Peyer's patch (tissue), 4 donors: ENCODE measurements at regions not wholly inside any gene's neighbourhood (a gene's known extent, or its start where the extent isn't known, plus 50 kb on each side); places are given as distances from the start of the nearest gene placed in this dataset.

Experiments used
- DNase-seq, 3 donors: peaks; one replicate each; pipeline ENCODE4 v3.0.0-alpha.2; 2017 to 2019
- H3K27ac ChIP-seq, 4 donors: fragments of 200-600 bp; sonication (generic); one replicate each; pipeline ENCODE4 v1.5.1; 2016 to 2019
- H3K27me3 ChIP-seq, 2 donors: fragments of 200-600 bp; sonication (generic); one replicate each; pipeline ENCODE4 v1.5.1; 2019
- H3K36me3 ChIP-seq, 3 donors: fragments of 200-600 bp; sonication (generic); one replicate each; pipeline ENCODE4 v1.5.1; 2016 to 2019
- H3K4me1 ChIP-seq, 4 donors: fragments of 200-600 bp; sonication (generic); one replicate each; pipeline ENCODE4 v1.5.1; 2016 to 2019
- H3K4me3 ChIP-seq, 4 donors: fragments of 200-600 bp; sonication (generic); 1 replicate in 3 of 4; 2 replicates in 1 of 4; pipeline ENCODE4 v1.5.1; 2016 to 2019; ENCODE audit warnings: mild to moderate bottlenecking in 1 of 4
- H3K9me3 ChIP-seq, 4 donors: fragments of 200-600 bp; sonication (generic); one replicate each; pipeline ENCODE4 v1.5.1; 2016 to 2019; ENCODE audit warnings: mild to moderate bottlenecking in 1 of 4
- POLR2A ChIP-seq, 2 donors: fragments of 450-650 bp; IDR thresholded peaks; one replicate each; pipeline ENCODE4 v1.5.1; 2017; ENCODE audit warnings: antibody characterized with exemption in 2 of 2, mild to moderate bottlenecking in 2 of 2, moderate library complexity in 2 of 2
- TF ChIP-seq, protein P1 (sequence below), 6 experiments: fragments of 450-650 bp in 4 of 6; fragments of 200-600 bp in 2 of 6; sonication (generic) in 1 of 6; IDR thresholded peaks; one replicate each; pipeline ENCODE4 v1.5.1; 2017 to 2019; ENCODE audit warnings: antibody characterized with exemption in 6 of 6, mild to moderate bottlenecking in 3 of 6, moderate library complexity in 1 of 6

DNA sequence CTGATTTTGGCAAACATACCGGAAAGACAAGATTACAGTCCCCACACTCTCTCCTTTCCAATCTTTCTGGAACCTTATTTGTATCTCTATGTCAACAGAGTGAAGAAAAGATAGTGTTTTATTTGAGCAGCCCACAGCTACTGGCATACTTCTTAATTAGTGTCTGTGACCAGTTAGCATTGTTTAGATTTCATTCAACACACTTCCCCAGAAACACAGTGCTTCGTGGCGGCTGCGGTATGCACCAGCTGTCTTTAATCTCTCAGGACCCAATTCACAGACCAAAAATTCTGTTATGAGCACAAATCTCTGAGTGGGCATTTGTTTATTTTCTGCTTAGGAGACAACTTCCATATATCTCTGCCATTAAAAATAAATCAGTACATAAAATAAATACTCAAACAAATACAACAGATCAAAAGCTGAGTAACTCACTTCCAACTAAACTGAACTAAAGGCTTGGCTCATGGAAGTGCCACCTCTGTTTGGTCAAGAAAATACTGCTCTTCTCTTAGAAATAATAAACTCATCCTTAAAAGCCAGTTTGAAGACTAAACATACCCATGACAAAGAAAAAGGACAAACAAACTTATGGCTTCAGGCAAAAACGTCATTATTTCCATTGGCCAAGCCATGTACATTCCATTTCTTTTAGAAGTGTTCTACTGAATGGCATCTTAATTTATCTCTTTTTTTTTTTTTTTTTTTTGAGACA lies 392.4 kb downstream of the TXNL1 start:
- no peak for TF ChIP-seq POLR2A (IDR thresholded peaks at IDR 0.05)
- TF ChIP-seq, protein P1, sequence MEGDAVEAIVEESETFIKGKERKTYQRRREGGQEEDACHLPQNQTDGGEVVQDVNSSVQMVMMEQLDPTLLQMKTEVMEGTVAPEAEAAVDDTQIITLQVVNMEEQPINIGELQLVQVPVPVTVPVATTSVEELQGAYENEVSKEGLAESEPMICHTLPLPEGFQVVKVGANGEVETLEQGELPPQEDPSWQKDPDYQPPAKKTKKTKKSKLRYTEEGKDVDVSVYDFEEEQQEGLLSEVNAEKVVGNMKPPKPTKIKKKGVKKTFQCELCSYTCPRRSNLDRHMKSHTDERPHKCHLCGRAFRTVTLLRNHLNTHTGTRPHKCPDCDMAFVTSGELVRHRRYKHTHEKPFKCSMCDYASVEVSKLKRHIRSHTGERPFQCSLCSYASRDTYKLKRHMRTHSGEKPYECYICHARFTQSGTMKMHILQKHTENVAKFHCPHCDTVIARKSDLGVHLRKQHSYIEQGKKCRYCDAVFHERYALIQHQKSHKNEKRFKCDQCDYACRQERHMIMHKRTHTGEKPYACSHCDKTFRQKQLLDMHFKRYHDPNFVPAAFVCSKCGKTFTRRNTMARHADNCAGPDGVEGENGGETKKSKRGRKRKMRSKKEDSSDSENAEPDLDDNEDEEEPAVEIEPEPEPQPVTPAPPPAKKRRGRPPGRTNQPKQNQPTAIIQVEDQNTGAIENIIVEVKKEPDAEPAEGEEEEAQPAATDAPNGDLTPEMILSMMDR (IDR thresholded peaks at IDR 0.05) = no peak
- no peaks in the 10 kb centered on the region for H3K9me3 ChIP-seq

GRCh38 chr18:56240405-56240804 lies 398.0 kb downstream of the TXNL1 start:
- peaks cover 0 to 3% (median 0%) of the 10 kb centered on the region in 4 donors for H3K4me1 ChIP-seq
- H3K9me3 ChIP-seq = no peaks in the 10 kb centered on the region
- H3K36me3 ChIP-seq = no peaks in the 10 kb centered on the region
- no peak for DNase-seq
- H3K27me3 ChIP-seq = no peaks in the 10 kb centered on the region
- H3K27ac ChIP-seq = no peak overlapping the region
- H3K4me3 ChIP-seq = no peak overlapping the region
- TF ChIP-seq, protein P1 (IDR thresholded peaks at IDR 0.05) = no peak
- TF ChIP-seq POLR2A (IDR thresholded peaks at IDR 0.05) = no peak

More for the DNA sequence above, 392.4 kb downstream of the TXNL1 start:
- Histone ChIP-seq H3K36me3 (no peaks in the 10 kb centered on the region), H3K4me1 (no peaks in the 10 kb centered on the region), H3K27me3 (no peaks in the 10 kb centered on the region), H3K27ac (no peak overlapping the region), H3K4me3 (no peak overlapping the region)
- DNase-seq = no peak

GRCh38 chr18:56238576-56238975 lies 399.8 kb downstream of the TXNL1 start:
- TF ChIP-seq, protein P1 (IDR thresholded peaks at IDR 0.05) = no peak
- no peak for TF ChIP-seq POLR2A (IDR thresholded peaks at IDR 0.05)
- Histone ChIP-seq H3K27ac (no peak overlapping the region), H3K27me3 (no peaks in the 10 kb centered on the region), H3K4me1 (peaks cover 0 to 3% (median 0%) of the 10 kb centered on the region in 4 donors), H3K4me3 (no peak overlapping the region), H3K9me3 (no peaks in the 10 kb centered on the region), H3K36me3 (no peaks in the 10 kb centered on the region)
- no peak for DNase-seq

DNA sequence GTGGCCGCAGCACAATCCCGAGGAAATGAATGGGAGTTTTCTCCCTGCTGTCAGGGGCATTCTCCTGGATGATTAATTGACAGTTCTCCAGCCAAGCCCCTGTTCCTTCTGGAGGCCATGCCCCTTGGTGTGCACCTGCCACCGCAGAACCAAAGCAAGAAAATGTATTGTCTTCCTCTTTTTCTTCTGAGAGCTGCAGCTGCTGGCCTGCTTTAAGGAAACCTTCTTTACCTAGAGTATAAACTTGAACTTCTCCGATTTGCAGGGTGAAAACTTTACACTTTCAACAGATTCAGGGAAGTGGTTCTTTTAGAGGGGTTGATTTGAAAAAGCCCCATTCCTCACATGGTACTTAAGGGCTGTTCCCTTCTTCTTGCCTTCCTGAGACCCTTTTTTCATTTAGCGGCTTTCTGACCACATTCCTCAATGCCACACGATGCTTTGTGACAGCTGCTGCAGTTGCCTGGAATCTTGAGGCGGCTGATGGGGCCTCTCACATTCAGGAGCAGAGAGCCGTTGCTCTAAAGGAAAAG lies 402.8 kb downstream of the TXNL1 start:
- no peaks in the 10 kb centered on the region for H3K9me3 ChIP-seq
- no peaks in the 10 kb centered on the region for H3K27me3 ChIP-seq
- H3K27ac ChIP-seq = peak overlapping the region in 2 of 4 donors; percentile 37 to 70
- peak in 2 of 3 donors; percentile 56 to 63 for DNase-seq
- no peak overlapping the region for H3K4me3 ChIP-seq
- no peaks in the 10 kb centered on the region for H3K36me3 ChIP-seq
- H3K4me1 ChIP-seq = peaks cover 0 to 3% (median 0%) of the 10 kb centered on the region in 4 donors
- no peak for TF ChIP-seq POLR2A (IDR thresholded peaks at IDR 0.05)
- TF ChIP-seq, protein P1 (IDR thresholded peaks at IDR 0.05) = no peak

- H3K27me3 ChIP-seq = no peaks in the 10 kb centered on the region
- no peak for TF ChIP-seq POLR2A (IDR thresholded peaks at IDR 0.05)
- TF ChIP-seq, protein P1 (IDR thresholded peaks at IDR 0.05) = no peak
- H3K27ac ChIP-seq = peak overlapping the region in 2 of 4 donors; percentile 37 to 70
- H3K4me3 ChIP-seq = no peak overlapping the region
- no peaks in the 10 kb centered on the region for H3K36me3 ChIP-seq
- H3K9me3 ChIP-seq = no peaks in the 10 kb centered on the region
- DNase-seq = peak in 1 of 3 donors; percentile 22
- H3K4me1 ChIP-seq = peaks cover 0 to 3% (median 0%) of the 10 kb centered on the region in 4 donors
Measured at GRCh38 chr18:56235071-56235470, 403.3 kb downstream of the TXNL1 start.
